ENCODE measurements at regions not wholly inside any gene's neighbourhood (a gene's known extent, or its start where the extent isn't known, plus 50 kb on each side); places are given as distances from the start of the nearest gene placed in this dataset.

DNA sequence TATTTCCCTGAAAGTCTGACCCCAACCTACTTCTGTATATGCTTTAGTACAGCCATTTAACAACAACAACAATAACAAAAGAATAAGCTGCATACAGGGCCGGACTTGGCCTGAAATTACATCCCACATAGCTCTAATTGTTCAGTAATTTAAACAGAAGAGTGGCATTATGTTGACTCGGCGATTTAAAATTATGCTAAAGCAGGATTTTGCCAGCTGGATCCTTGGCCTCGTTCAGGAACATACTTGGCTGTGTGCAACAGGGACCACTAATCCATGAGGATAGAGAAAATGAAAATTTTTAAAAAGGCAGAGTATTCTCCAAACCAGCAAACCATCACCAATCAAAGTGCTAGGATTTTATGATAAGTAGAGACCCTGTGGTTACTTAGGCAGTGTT, 433.1 kb upstream of the RBMS3 start:
- TF ChIP-seq CTCF (conservative IDR thresholded peaks at IDR 0.05 in 1 of 2, IDR thresholded peaks at IDR 0.05 in 1 of 2; ENCODE audit: low read depth in 1 of 2, low read length in 2 of 2) (no peak), EZH2 (IDR thresholded peaks at IDR 0.05; ENCODE audit: low read length, missing control alignments) (no peak)

Data from fibroblast of lung (primary cell).